ENCODE measurements at regions not wholly inside any gene's neighbourhood (a gene's known extent, or its start where the extent isn't known, plus 50 kb on each side); places are given as distances from the start of the nearest gene placed in this dataset.

GRCh38 chr15:93708724-93709445 is 522.5 kb upstream of the MCTP2 start:
- TF ChIP-seq CTCF (IDR thresholded peaks at IDR 0.05; ENCODE audit: low read depth, low read length, missing control alignments) = no peak
- no peak overlapping the region for H3K4me3 ChIP-seq (replicated peaks; ENCODE audit: low read depth, low read length)
- DNase-seq (ENCODE audit: extremely low read depth, low read depth) = no peak

- no peak overlapping the region for H3K4me3 ChIP-seq (replicated peaks; ENCODE audit: low read depth, low read length)
- DNase-seq (ENCODE audit: extremely low read depth, low read depth) = no peak
- TF ChIP-seq CTCF (IDR thresholded peaks at IDR 0.05; ENCODE audit: low read depth, low read length, missing control alignments) = no peak
Measured at GRCh38 chr15:93707751-93708150, 523.6 kb upstream of the MCTP2 start.

- DNase-seq (ENCODE audit: extremely low read depth, low read depth) = no peak
- TF ChIP-seq CTCF (IDR thresholded peaks at IDR 0.05; ENCODE audit: low read depth, low read length, missing control alignments) = no peak
- no peak overlapping the region for H3K4me3 ChIP-seq (replicated peaks; ENCODE audit: low read depth, low read length)
Measured at GRCh38 chr15:93706495-93707292, 524.7 kb upstream of the MCTP2 start.

GRCh38 chr15:93705753-93706455 is 525.5 kb upstream of the MCTP2 start:
- DNase-seq (ENCODE audit: extremely low read depth, low read depth) = no peak
- no peak for TF ChIP-seq CTCF (IDR thresholded peaks at IDR 0.05; ENCODE audit: low read depth, low read length, missing control alignments)
- H3K4me3 ChIP-seq (replicated peaks; ENCODE audit: low read depth, low read length) = no peak overlapping the region

- no peak overlapping the region for H3K4me3 ChIP-seq (replicated peaks; ENCODE audit: low read depth, low read length)
- no peak for DNase-seq (ENCODE audit: extremely low read depth, low read depth)
- TF ChIP-seq CTCF (IDR thresholded peaks at IDR 0.05; ENCODE audit: low read depth, low read length, missing control alignments) = no peak
Measured at GRCh38 chr15:93703092-93703739, 528.1 kb upstream of the MCTP2 start.

- DNase-seq (ENCODE audit: extremely low read depth, low read depth) = no peak
- no peak for TF ChIP-seq CTCF (IDR thresholded peaks at IDR 0.05; ENCODE audit: low read depth, low read length, missing control alignments)
- H3K4me3 ChIP-seq (replicated peaks; ENCODE audit: low read depth, low read length) = no peak overlapping the region
Measured at GRCh38 chr15:93700051-93700450, 531.3 kb upstream of the MCTP2 start.
